ENCODE measurements at regions not wholly inside any gene's neighbourhood (a gene's known extent, or its start where the extent isn't known, plus 50 kb on each side); places are given as distances from the start of the nearest gene placed in this dataset.

DNA sequence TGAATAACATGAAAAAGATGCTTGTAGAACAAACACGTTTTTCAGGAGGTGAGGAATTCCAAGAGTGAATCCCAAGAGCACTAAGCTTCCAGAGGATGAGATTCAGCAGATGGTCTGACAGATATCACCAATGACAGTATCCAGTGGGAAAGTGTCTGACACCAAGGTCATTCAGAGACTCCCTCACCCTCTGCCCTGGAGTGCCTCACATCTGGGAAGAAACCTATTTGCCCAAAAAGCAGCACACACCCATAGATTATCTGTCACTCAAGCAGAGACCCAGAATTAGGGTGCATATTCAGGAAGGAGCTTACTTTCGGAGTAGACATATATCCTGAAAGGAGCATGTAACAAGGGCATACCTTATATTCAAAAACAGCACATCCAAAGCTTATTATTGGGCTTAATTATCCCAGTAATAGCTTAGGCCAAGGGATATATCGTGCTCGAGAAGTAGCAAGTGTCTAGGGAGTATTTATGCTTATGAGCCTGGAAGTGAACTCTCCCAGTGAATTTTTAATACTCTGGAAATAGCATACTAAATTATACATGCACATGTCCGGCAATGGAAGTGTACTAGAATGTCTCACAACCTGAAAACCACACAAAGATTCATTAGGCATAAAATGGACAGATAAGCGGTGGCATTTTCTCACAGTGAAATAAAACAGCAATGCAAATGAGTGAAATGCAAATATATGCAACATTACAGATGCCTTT is 998.1 kb upstream of the TMEM132C start:
- Histone ChIP-seq H3K4me3 (replicated peaks in 1 of 3; ENCODE audit: insufficient read depth in 1 of 3, low read depth in 1 of 3, low read length in 3 of 3) (no peak overlapping the region), H3K27ac (ENCODE audit: insufficient read depth, low read depth, low read length) (no peak overlapping the region), H3K9me3 (replicated peaks; ENCODE audit: control insufficient read depth, insufficient read depth, low read length) (no peaks in the 10 kb centered on the region), H3K36me3 (ENCODE audit: control insufficient read depth in 2 of 2, extremely low read depth in 1 of 2, insufficient read depth in 2 of 2, low read length in 2 of 2) (no peaks in the 10 kb centered on the region), H3K4me2 (ENCODE audit: insufficient read depth, low read length) (no peak overlapping the region), H3K27me3 (ENCODE audit: control insufficient read depth in 2 of 2, insufficient read depth in 2 of 2, low read length in 2 of 2) (no peaks in the 10 kb centered on the region), H3K9ac (replicated peaks; ENCODE audit: extremely low read depth, insufficient read depth, low read length) (no peak overlapping the region), H3K4me1 (ENCODE audit: control insufficient read depth, extremely low read depth, insufficient read depth, low read length) (no peaks in the 10 kb centered on the region), H2AFZ (ENCODE audit: low read depth, low read length) (no peak overlapping the region), H3K79me2 (ENCODE audit: control insufficient read depth, insufficient read depth, low read length) (no peaks in the 10 kb centered on the region), H4K20me1 (replicated peaks; ENCODE audit: control insufficient read depth, extremely low read depth, insufficient read depth, low read length) (no peaks in the 10 kb centered on the region), H3K9me1 (replicated peaks; ENCODE audit: control insufficient read depth, extremely low read depth, insufficient read depth, low read length) (no peaks in the 10 kb centered on the region)
- FAIRE-seq (no peak), DNase-seq (ENCODE audit: low read depth, low spot score) (no peak)
- POLR2A ChIA-PET: no interaction called here
- no TSS peak for BruUV-seq (replicated peaks)
- dilution Hi-C loops (cut with MboI; ENCODE audit: extremely low pct_ligation_motif_present, low sequenced_read_pairs): no loop called here
- intact Hi-C loops (cut with micrococcal nuclease): no loop called here
- no peak for TF ChIP-seq POLR2A (IDR thresholded peaks at IDR 0.05; ENCODE audit: low read depth, low read length)
- TF ChIP-seq, protein P1, sequence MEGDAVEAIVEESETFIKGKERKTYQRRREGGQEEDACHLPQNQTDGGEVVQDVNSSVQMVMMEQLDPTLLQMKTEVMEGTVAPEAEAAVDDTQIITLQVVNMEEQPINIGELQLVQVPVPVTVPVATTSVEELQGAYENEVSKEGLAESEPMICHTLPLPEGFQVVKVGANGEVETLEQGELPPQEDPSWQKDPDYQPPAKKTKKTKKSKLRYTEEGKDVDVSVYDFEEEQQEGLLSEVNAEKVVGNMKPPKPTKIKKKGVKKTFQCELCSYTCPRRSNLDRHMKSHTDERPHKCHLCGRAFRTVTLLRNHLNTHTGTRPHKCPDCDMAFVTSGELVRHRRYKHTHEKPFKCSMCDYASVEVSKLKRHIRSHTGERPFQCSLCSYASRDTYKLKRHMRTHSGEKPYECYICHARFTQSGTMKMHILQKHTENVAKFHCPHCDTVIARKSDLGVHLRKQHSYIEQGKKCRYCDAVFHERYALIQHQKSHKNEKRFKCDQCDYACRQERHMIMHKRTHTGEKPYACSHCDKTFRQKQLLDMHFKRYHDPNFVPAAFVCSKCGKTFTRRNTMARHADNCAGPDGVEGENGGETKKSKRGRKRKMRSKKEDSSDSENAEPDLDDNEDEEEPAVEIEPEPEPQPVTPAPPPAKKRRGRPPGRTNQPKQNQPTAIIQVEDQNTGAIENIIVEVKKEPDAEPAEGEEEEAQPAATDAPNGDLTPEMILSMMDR (IDR thresholded peaks at IDR 0.05; ENCODE audit: extremely low read depth in 1 of 2, insufficient read depth in 1 of 2, low read depth in 1 of 2, low read length in 2 of 2): no peak
- TF ChIP-seq, protein P2, sequence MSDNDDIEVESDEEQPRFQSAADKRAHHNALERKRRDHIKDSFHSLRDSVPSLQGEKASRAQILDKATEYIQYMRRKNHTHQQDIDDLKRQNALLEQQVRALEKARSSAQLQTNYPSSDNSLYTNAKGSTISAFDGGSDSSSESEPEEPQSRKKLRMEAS (IDR thresholded peaks at IDR 0.05; ENCODE audit: insufficient read depth, insufficient read length): no peak
- TF ChIP-seq GATA2 (IDR thresholded peaks at IDR 0.05; ENCODE audit: insufficient read depth, insufficient read length, low read depth, low read length): no peak
- TF ChIP-seq EZH2 (IDR thresholded peaks at IDR 0.05; ENCODE audit: borderline replicate concordance, low read depth, low read length, severe bottlenecking): no peak
- no peak for TF ChIP-seq MYC (IDR thresholded peaks at IDR 0.05; ENCODE audit: low read depth, low read length)
- TF ChIP-seq POLR2AphosphoS5 (IDR thresholded peaks at IDR 0.05; ENCODE audit: insufficient read depth, low read depth, low read length): no peak
- no peak for TF ChIP-seq FOS (IDR thresholded peaks at IDR 0.05; ENCODE audit: borderline replicate concordance, insufficient read depth, low read length)
- CTCF ChIA-PET: no interaction called here

Data from endothelial cell of umbilical vein (primary cell).